K562 (cell line): ENCODE measurements at regions not wholly inside any gene's neighbourhood (a gene's known extent, or its start where the extent isn't known, plus 50 kb on each side); places are given as distances from the start of the nearest gene placed in this dataset.

Experiments used
- ARID1B ChIP-seq: fragments of 450-650 bp; IDR thresholded peaks from 2 replicates; pipeline ENCODE4 v1.6.1; 2016; ENCODE audit warnings: antibody characterized with exemption, mild to moderate bottlenecking, inconsistent platforms
- BRF2 ChIP-seq: IDR thresholded peaks from 3 replicates; pipeline ENCODE4 v1.6.1; 2011; ENCODE audit warnings: borderline replicate concordance, mild to moderate bottlenecking; ENCODE audit not compliant: insufficient read length, insufficient read depth
- CCNT2 ChIP-seq: IDR thresholded peaks from 2 replicates; pipeline ENCODE4 v1.6.1; 2011; ENCODE audit warnings: borderline replicate concordance, low read depth, mild to moderate bottlenecking, moderate library complexity, mixed read lengths, low read length; ENCODE audit not compliant: insufficient read length; ENCODE audit errors: extremely low read depth
- JUND ChIP-seq, 2 experiments: IDR thresholded peaks; 2 replicates in 1 of 2; 3 replicates in 1 of 2; pipeline ENCODE4 v1.6.1; 2011; ENCODE audit warnings: borderline replicate concordance in 2 of 2, low read depth in 2 of 2, low read length in 2 of 2, improper control_type of control experiment in 1 of 2, missing biosample characterization in 1 of 2, missing genetic modification characterization in 1 of 2, missing genetic modification reagents in 1 of 2
- NFYB ChIP-seq: IDR thresholded peaks from 2 replicates; pipeline ENCODE4 v1.6.1; 2011; ENCODE audit warnings: mild to moderate bottlenecking, moderate library complexity; ENCODE audit not compliant: insufficient read length; ENCODE audit errors: extremely low read depth
- RAD51 ChIP-seq: fragments of 450-650 bp; IDR thresholded peaks from 2 replicates; pipeline ENCODE4 v1.7.1; 2016; ENCODE audit warnings: low read depth, mild to moderate bottlenecking, borderline replicate concordance
- TFE3 ChIP-seq: fragments of 450-650 bp; formaldehyde crosslinking; IDR thresholded peaks from 2 replicates; pipeline ENCODE4 v1.4.0; 2020; ENCODE audit warnings: mild to moderate bottlenecking, mixed read lengths
- TOE1 ChIP-seq, 2 experiments: fragments of 450-650 bp in 1 of 2; sonication (generic) in 1 of 2; formaldehyde crosslinking in 1 of 2; IDR thresholded peaks; 2 replicates each; pipeline versions ENCODE4 v1.7.1 to v1.8.0; 2016 to 2022; ENCODE audit warnings: borderline replicate concordance in 2 of 2, mild to moderate bottlenecking in 2 of 2, antibody characterized with exemption in 1 of 2, inconsistent platforms in 1 of 2, low read depth in 1 of 2, missing genetic modification reagents in 1 of 2, moderate library complexity in 1 of 2
- UBTF ChIP-seq, 2 experiments: IDR thresholded peaks; 2 replicates each; pipeline ENCODE4 v1.6.1; 2012; ENCODE audit warnings: improper control_type of control experiment in 2 of 2, low read depth in 2 of 2, low read length in 2 of 2, borderline replicate concordance in 1 of 2
- USF2 ChIP-seq: sonication (generic); formaldehyde crosslinking; IDR thresholded peaks from 2 replicates; pipeline ENCODE4 v1.5.0; 2020; ENCODE audit warnings: missing genetic modification reagents
- ZNF655 ChIP-seq: fragments of 250-450 bp; sonication (Bioruptor Pico); IDR thresholded peaks from 2 replicates; pipeline ENCODE4 v1.5.0; 2021
- ZSCAN32 ChIP-seq: fragments of 450-650 bp; formaldehyde crosslinking; IDR thresholded peaks from 2 replicates; pipeline ENCODE4 v1.4.0; 2020; ENCODE audit warnings: mild to moderate bottlenecking, moderate library complexity

GRCh38 chr3:137165117-137165806 lies 207.5 kb downstream of the IL20RB start (continued):
- 0 out of 2 replicates have a peak, but pooled peaks have one; percentile 40 for TF ChIP-seq TOE1 (IDR thresholded peaks at IDR 0.05; ENCODE audit: borderline replicate concordance)
- no peak for TF ChIP-seq TOE1 (CRISPR knock-in tag; IDR thresholded peaks at IDR 0.05; ENCODE audit: borderline replicate concordance, low read depth)
- TF ChIP-seq NFYB: peak; percentile 12
- TF ChIP-seq USF2 (CRISPR knock-in tag): peak; percentile 48
- TF ChIP-seq ZNF655: no peak
- TF ChIP-seq JUND (IDR thresholded peaks at IDR 0.05; ENCODE audit: borderline replicate concordance, low read depth, low read length): peak; percentile 10; the same call in 1 of the 2 replicates
- TF ChIP-seq JUND (tag; IDR thresholded peaks at IDR 0.05; ENCODE audit: borderline replicate concordance, low read depth, low read length): peak; percentile 43; the same call in 1 of the 3 replicates
- peak; percentile 50; the same call in 1 of the 2 replicates for TF ChIP-seq RAD51
- no peak for TF ChIP-seq ARID1B
- no peak for TF ChIP-seq BRF2
- no peak for TF ChIP-seq UBTF (IDR thresholded peaks at IDR 0.05; ENCODE audit: borderline replicate concordance in 1 of 2, low read depth in 2 of 2, low read length in 2 of 2)
- TF ChIP-seq TFE3 (CRISPR knock-in tag): peak; percentile 52; the same call in 1 of the 2 replicates
- no peak for TF ChIP-seq CCNT2
- TF ChIP-seq ZSCAN32 (CRISPR knock-in tag): no peak
